ENCODE measurements at regions not wholly inside any gene's neighbourhood (a gene's known extent, or its start where the extent isn't known, plus 50 kb on each side); places are given as distances from the start of the nearest gene placed in this dataset.
A peak's percentile ranks its signal among the peaks of the same experiment; 100 is the strongest.

GRCh38 chr19:28402701-28403290 is 810.2 kb downstream of the UQCRFS1 start:
- no peaks in the 10 kb centered on the region for H3K36me3 ChIP-seq (ENCODE audit: control insufficient read depth in 2 of 2, insufficient read depth in 1 of 2, low read length in 2 of 2)
- H3K4me3 ChIP-seq (ENCODE audit: low read depth, low read length), result no peak overlapping the region
- H3K4me1 ChIP-seq (ENCODE audit: control insufficient read depth, insufficient read depth, low read length), result peaks cover 48% of the 10 kb centered on the region
- POLR2A ChIA-PET, result no interaction called here
- H3K27ac ChIP-seq (ENCODE audit: extremely low read depth, low read depth, low read length), result 0 out of 2 replicates have a peak overlapping the region, but pooled peaks have one; percentile 22
- CTCF ChIA-PET, result interaction anchor here (1.1 kb wide), 1 partner anchor 230 kb away, joined by 3 read pairs; no protein-coding TSS in a partner anchor
- TF ChIP-seq CTCF (tag by site-specific recombination; IDR thresholded peaks at IDR 0.05) (no peak), ZSCAN5A (tag by site-specific recombination; IDR thresholded peaks at IDR 0.05) (no peak), ZIC2 (tag by site-specific recombination; IDR thresholded peaks at IDR 0.05) (peak; percentile 75), ZNF423 (tag by site-specific recombination; IDR thresholded peaks at IDR 0.05) (peak; percentile 44; the same call in 1 of the 2 replicates), ZNF600 (tag by site-specific recombination; IDR thresholded peaks at IDR 0.05) (no peak)
- H3K9me3 ChIP-seq (ENCODE audit: control insufficient read depth, insufficient read depth, low read depth, low read length), result no peaks in the 10 kb centered on the region

- Histone ChIP-seq H3K4me1 (ENCODE audit: control insufficient read depth, insufficient read depth, low read length) (peaks cover 41% of the 10 kb centered on the region), H3K9me3 (ENCODE audit: control insufficient read depth, insufficient read depth, low read depth, low read length) (no peaks in the 10 kb centered on the region), H3K27ac (ENCODE audit: extremely low read depth, low read depth, low read length) (no peak overlapping the region; the same call in 1 of the 2 replicates), H3K4me3 (ENCODE audit: low read depth, low read length) (no peak overlapping the region), H3K36me3 (ENCODE audit: control insufficient read depth in 2 of 2, insufficient read depth in 1 of 2, low read length in 2 of 2) (no peaks in the 10 kb centered on the region)
- ChIA-PET CTCF (interaction anchor here (0.9 to 1.9 kb wide), 5 partner anchors 12 to 461 kb away, joined by 3 to 9 read pairs (median 4); no protein-coding TSS in a partner anchor), POLR2A (no interaction called here)
- no peak for TF ChIP-seq ZNF433 (tag by site-specific recombination; IDR thresholded peaks at IDR 0.05; ENCODE audit: low read depth)
- TF ChIP-seq FEZF1 (tag by site-specific recombination; IDR thresholded peaks at IDR 0.05), result 0 out of 2 replicates have a peak, but pooled peaks have one; percentile 26
- TF ChIP-seq ZBTB44 (tag by site-specific recombination; IDR thresholded peaks at IDR 0.05), result peak; percentile 55; the same call in 1 of the 2 replicates
Observed at GRCh38 chr19:28401739-28402424, 811.1 kb downstream of the UQCRFS1 start.

- Histone ChIP-seq H3K9me3 (ENCODE audit: control insufficient read depth, insufficient read depth, low read depth, low read length) (no peaks in the 10 kb centered on the region), H3K36me3 (ENCODE audit: control insufficient read depth in 2 of 2, insufficient read depth in 1 of 2, low read length in 2 of 2) (no peaks in the 10 kb centered on the region), H3K27ac (ENCODE audit: extremely low read depth, low read depth, low read length) (peak overlapping the region; percentile 27; the same call in 1 of the 2 replicates), H3K4me1 (ENCODE audit: control insufficient read depth, insufficient read depth, low read length) (peaks cover 39% of the 10 kb centered on the region), H3K4me3 (ENCODE audit: low read depth, low read length) (no peak overlapping the region)
- ChIA-PET CTCF (interaction anchor here (0.7 to 1.9 kb wide), 6 partner anchors 11 to 478 kb away, joined by 3 to 9 read pairs (median 4); no protein-coding TSS in a partner anchor), POLR2A (no interaction called here)
- TF ChIP-seq ZNF701 (tag by site-specific recombination; IDR thresholded peaks at IDR 0.05), result no peak
- TF ChIP-seq ZNF155 (tag by site-specific recombination; IDR thresholded peaks at IDR 0.05), result no peak
- TF ChIP-seq ZNF654 (tag by site-specific recombination; IDR thresholded peaks at IDR 0.05; ENCODE audit: low read depth), result no peak
- no peak for TF ChIP-seq ZNF248 (tag by site-specific recombination; IDR thresholded peaks at IDR 0.05)
- TF ChIP-seq ZNF792 (tag by site-specific recombination; IDR thresholded peaks at IDR 0.05), result no peak
- TF ChIP-seq ZNF626 (tag by site-specific recombination; IDR thresholded peaks at IDR 0.05), result no peak
- no peak for TF ChIP-seq OVOL3 (tag by site-specific recombination; IDR thresholded peaks at IDR 0.05)
- TF ChIP-seq ZNF214 (tag by site-specific recombination; IDR thresholded peaks at IDR 0.05; ENCODE audit: borderline replicate concordance), result no peak
- peak; percentile 90 for TF ChIP-seq ZNF629 (tag by site-specific recombination; IDR thresholded peaks at IDR 0.05)
- no peak for TF ChIP-seq ZNF174 (tag by site-specific recombination; IDR thresholded peaks at IDR 0.05)
- peak; percentile 97 for TF ChIP-seq ZSCAN23 (tag by site-specific recombination; IDR thresholded peaks at IDR 0.05)
- TF ChIP-seq GFI1B (tag by site-specific recombination; IDR thresholded peaks at IDR 0.05), result no peak
- TF ChIP-seq ZBTB48 (tag by site-specific recombination; IDR thresholded peaks at IDR 0.05), result no peak
- TF ChIP-seq ZNF580 (tag by site-specific recombination; IDR thresholded peaks at IDR 0.05), result no peak
Observed at GRCh38 chr19:28400953-28401671, 811.8 kb downstream of the UQCRFS1 start.
